Thyroid gland (tissue), 4 donors: ENCODE measurements at regions not wholly inside any gene's neighbourhood (a gene's known extent, or its start where the extent isn't known, plus 50 kb on each side); places are given as distances from the start of the nearest gene placed in this dataset.

Source experiments
- CTCF ChIP-seq, 6 experiments: fragments of 200-600 bp in 3 of 6; fragments of 450-650 bp in 3 of 6; sonication (generic) in 3 of 6; IDR thresholded peaks; one replicate each; pipeline ENCODE4 v1.5.1; 2016 to 2019; ENCODE audit warnings: antibody characterized with exemption in 6 of 6, mild to moderate bottlenecking in 2 of 6, inconsistent platforms in 1 of 6, moderate library complexity in 1 of 6
- POLR2A ChIP-seq, 2 donors: fragments of 450-650 bp; IDR thresholded peaks; one replicate each; pipeline ENCODE4 v1.6.1; 2017; ENCODE audit warnings: antibody characterized with exemption in 2 of 2, mild to moderate bottlenecking in 2 of 2, moderate library complexity in 1 of 2

DNA sequence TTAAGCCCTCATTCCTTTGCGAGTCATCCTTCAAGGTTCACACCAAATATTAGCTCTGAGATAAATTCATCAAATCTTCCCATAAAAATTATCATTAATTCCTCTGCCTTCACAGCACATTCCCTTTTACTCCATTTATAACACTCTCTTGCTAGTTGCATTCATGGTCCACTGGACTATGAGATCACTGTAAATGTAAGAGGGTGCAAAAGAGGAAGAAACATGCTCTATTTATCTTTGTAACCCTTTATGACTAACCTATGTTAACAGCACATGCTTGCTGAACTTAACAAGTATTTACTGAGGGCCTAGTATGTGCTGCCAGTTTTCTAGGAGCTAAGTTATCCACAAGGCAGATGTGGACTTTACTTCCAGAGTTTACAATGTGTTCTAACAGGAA, 86.7 kb upstream of the TMEM168 start:
- no peak for TF ChIP-seq CTCF (IDR thresholded peaks at IDR 0.05)
- no peak for TF ChIP-seq POLR2A (IDR thresholded peaks at IDR 0.05)
